ENCODE measurements at regions not wholly inside any gene's neighbourhood (a gene's known extent, or its start where the extent isn't known, plus 50 kb on each side); places are given as distances from the start of the nearest gene placed in this dataset.

GRCh38 chr2:240280621-240281020 is 140.2 kb upstream of the OTOS start:
- TF ChIP-seq POLR2A (IDR thresholded peaks at IDR 0.05) = no peak
- TF ChIP-seq, protein P1, sequence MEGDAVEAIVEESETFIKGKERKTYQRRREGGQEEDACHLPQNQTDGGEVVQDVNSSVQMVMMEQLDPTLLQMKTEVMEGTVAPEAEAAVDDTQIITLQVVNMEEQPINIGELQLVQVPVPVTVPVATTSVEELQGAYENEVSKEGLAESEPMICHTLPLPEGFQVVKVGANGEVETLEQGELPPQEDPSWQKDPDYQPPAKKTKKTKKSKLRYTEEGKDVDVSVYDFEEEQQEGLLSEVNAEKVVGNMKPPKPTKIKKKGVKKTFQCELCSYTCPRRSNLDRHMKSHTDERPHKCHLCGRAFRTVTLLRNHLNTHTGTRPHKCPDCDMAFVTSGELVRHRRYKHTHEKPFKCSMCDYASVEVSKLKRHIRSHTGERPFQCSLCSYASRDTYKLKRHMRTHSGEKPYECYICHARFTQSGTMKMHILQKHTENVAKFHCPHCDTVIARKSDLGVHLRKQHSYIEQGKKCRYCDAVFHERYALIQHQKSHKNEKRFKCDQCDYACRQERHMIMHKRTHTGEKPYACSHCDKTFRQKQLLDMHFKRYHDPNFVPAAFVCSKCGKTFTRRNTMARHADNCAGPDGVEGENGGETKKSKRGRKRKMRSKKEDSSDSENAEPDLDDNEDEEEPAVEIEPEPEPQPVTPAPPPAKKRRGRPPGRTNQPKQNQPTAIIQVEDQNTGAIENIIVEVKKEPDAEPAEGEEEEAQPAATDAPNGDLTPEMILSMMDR (IDR thresholded peaks at IDR 0.05) = no peak
- H3K4me3 ChIP-seq = no peak overlapping the region
- H3K36me3 ChIP-seq = no peaks in the 10 kb centered on the region
- WGBS, 4 donors = 73 to 80% (median 76%) methylated on average over 2 of the region's 2 CpGs
- peaks cover 0 to 18% (median 0%) of the 10 kb centered on the region in 12 donors for H3K4me1 ChIP-seq
- H3K27ac ChIP-seq = no peak overlapping the region
- H3K9me3 ChIP-seq = peaks cover 0 to 8% (median 0%) of the 10 kb centered on the region in 12 donors
- peaks cover 0 to 6% (median 0%) of the 10 kb centered on the region in 9 donors for H3K27me3 ChIP-seq
- DNase-seq (no peak), ATAC-seq (no peak)
- intact Hi-C loops (cut with DNase I) = no loop called here

DNA sequence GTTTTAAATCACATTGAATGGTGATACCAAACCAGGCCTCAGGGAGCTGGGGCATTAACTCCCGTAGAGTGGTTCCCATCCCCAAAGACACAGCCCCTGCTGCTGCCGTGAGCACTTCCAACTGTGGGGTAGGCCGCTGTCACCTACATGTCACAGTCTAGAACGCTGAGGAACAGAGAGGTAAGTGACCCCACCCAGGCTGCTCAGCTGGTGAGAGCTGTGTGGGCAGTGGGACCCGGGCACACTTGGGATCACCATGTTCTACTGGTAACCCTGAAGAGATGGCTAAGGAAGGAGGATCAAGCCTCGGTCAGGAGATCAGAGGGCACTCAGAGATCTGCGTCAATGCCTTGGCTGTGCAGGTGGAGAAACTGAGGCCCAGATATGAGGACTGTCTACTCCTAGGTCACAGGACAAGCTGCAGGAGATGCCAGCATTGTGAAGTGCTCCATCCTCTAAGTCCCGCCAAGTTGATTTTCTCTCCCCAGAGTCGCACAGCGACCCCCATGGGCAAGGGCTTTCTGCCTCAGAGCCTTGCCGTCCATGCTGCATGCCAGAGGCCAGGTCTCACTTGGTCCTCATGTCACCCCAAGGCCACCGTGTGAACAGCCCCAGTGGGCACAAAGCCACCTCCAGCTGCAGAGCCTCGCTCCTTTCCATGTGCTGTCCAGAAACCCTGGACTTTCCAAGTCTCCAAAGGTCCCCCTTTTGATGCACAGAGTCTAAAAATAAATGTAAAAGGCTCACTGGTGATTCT is 144.2 kb upstream of the OTOS start:
- peaks cover 0 to 3% (median 0%) of the 10 kb centered on the region in 12 donors for H3K9me3 ChIP-seq
- TF ChIP-seq, protein P1 (IDR thresholded peaks at IDR 0.05) = no peak
- no peak for TF ChIP-seq POLR2A (IDR thresholded peaks at IDR 0.05)
- no peaks in the 10 kb centered on the region for H3K36me3 ChIP-seq
- H3K4me1 ChIP-seq = peaks cover 0 to 15% (median 0%) of the 10 kb centered on the region in 12 donors
- no peak for DNase-seq
- 79 to 84% (median 82%) methylated on average over 12 to 13 of the region's 13 CpGs for WGBS, 4 donors
- H3K4me3 ChIP-seq = no peak overlapping the region
- H3K27me3 ChIP-seq = peaks cover 0 to 6% (median 0%) of the 10 kb centered on the region in 9 donors
- intact Hi-C loops (cut with DNase I) = no loop called here
- no peak overlapping the region for H3K27ac ChIP-seq
- ATAC-seq = no peak

DNA sequence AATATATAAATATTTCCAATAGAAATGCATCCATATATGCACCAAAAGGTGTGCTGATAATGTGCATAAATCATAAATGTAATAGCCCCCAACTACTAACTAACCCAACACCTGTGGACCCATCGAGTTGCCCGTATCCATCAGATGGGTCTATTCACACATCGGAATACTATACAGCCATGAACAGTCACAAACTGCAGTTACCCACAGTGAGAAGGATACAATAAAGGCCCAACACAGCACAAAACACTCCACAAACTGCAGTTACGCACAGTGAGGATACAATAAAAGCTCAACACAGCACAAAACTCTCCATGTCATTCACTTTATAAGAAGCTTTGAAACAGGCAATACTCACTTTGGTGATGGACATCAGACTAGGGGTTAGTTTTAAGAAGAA is 145.3 kb upstream of the OTOS start:
- intact Hi-C loops (cut with DNase I) = no loop called here
- peaks cover 0 to 15% (median 0%) of the 10 kb centered on the region in 12 donors for H3K4me1 ChIP-seq
- ATAC-seq (no peak), DNase-seq (no peak)
- peaks cover 0 to 6% (median 0%) of the 10 kb centered on the region in 9 donors for H3K27me3 ChIP-seq
- H3K9me3 ChIP-seq = peaks cover 0 to 3% (median 0%) of the 10 kb centered on the region in 12 donors
- H3K36me3 ChIP-seq = no peaks in the 10 kb centered on the region
- H3K27ac ChIP-seq = no peak overlapping the region
- TF ChIP-seq, protein P1 (IDR thresholded peaks at IDR 0.05) = no peak
- no peak for TF ChIP-seq POLR2A (IDR thresholded peaks at IDR 0.05)
- no peak overlapping the region for H3K4me3 ChIP-seq
- WGBS, 4 donors = 84 to 95% (median 85%) methylated on average over 4 of the region's 4 CpGs

GRCh38 chr2:240286596-240286995 is 146.1 kb upstream of the OTOS start:
- Histone ChIP-seq H3K36me3 (no peaks in the 10 kb centered on the region), H3K4me3 (no peak overlapping the region), H3K27me3 (peaks cover 0 to 6% (median 0%) of the 10 kb centered on the region in 9 donors), H3K9me3 (no peaks in the 10 kb centered on the region), H3K4me1 (peaks cover 0 to 15% (median 0%) of the 10 kb centered on the region in 12 donors), H3K27ac (peak overlapping the region in 1 of 12 donors; percentile 34)
- no peak for DNase-seq
- 55 to 61% (median 59%) methylated on average over 6 of the region's 6 CpGs for WGBS, 4 donors
- intact Hi-C loops (cut with DNase I) = no loop called here
- ATAC-seq = peak in 1 of 4 donors; percentile 48
- TF ChIP-seq, protein P1 (IDR thresholded peaks at IDR 0.05) = no peak
- no peak for TF ChIP-seq POLR2A (IDR thresholded peaks at IDR 0.05)

All from heart left ventricle (tissue), 16 donors.